Panc1 (cell line): ENCODE measurements at regions not wholly inside any gene's neighbourhood (a gene's known extent, or its start where the extent isn't known, plus 50 kb on each side); places are given as distances from the start of the nearest gene placed in this dataset.

Experiments
- ATAC-seq: fragments of 200-7000 bp; cut with Tn5 transposase; 2 replicates; pipeline ENCODE4 v1.9.1; 2020; ENCODE audit warnings: mild to moderate bottlenecking, moderate library complexity
- BruUV-seq: library from RNA; stranded (reverse); fragments of 400-500 nt; replicated peaks from 2 replicates; lab custom pipeline; 2021; lab: Mats Ljungman, UMichigan
- CTCF ChIA-PET: fragments of 300-600 bp; sonication (Branson Sonifier 250); formaldehyde crosslinking; loops from one replicate; lab custom pipeline; 2022; ENCODE audit warnings: antibody characterized with exemption; lab: Charles Lee
- POLR2A ChIA-PET: fragments of 300-600 bp; sonication (Branson Sonifier 250); formaldehyde crosslinking; loops from one replicate; lab custom pipeline; 2022; ENCODE audit warnings: antibody characterized with exemption; lab: Charles Lee
- DNase-seq: peaks from one replicate; pipeline ENCODE4 v3.0.0-alpha.2; 2010; ENCODE audit warnings: low read depth, low spot score
- H3K27ac ChIP-seq: 2 replicates; pipeline ENCODE4 v1.5.1; 2011; ENCODE audit warnings: mild to moderate bottlenecking, low read length, inconsistent platforms
- H3K27me3 ChIP-seq: fragments of 200-500 bp; sonication (Bioruptor generic); 2 replicates; pipeline ENCODE4 v1.6.0; 2014; ENCODE audit warnings: low read length, inconsistent platforms; ENCODE audit not compliant: control insufficient read depth, insufficient read depth
- H3K36me3 ChIP-seq: fragments of 200-500 bp; sonication (Bioruptor generic); 2 replicates; pipeline ENCODE4 v1.5.1; 2014; ENCODE audit warnings: inconsistent platforms, mild to moderate bottlenecking, low read length, moderate library complexity; ENCODE audit not compliant: control insufficient read depth, insufficient read depth
- H3K4me1 ChIP-seq: 2 replicates; pipeline ENCODE4 v1.5.1; 2011; ENCODE audit warnings: inconsistent platforms, mild to moderate bottlenecking, low read length, moderate library complexity; ENCODE audit not compliant: control insufficient read depth, insufficient read depth
- H3K4me3 ChIP-seq, 2 experiments: 2 replicates each; pipeline ENCODE4 v1.5.1; 2011 to 2012; ENCODE audit warnings: low read depth in 2 of 2, low read length in 2 of 2, mild to moderate bottlenecking in 2 of 2, inconsistent platforms in 1 of 2, moderate library complexity in 1 of 2
- H3K9me3 ChIP-seq: fragments of 200-500 bp; sonication (Bioruptor generic); 2 replicates; pipeline ENCODE4 v1.5.1; 2014; ENCODE audit warnings: low read depth, mild to moderate bottlenecking, inconsistent platforms, low read length, moderate library complexity; ENCODE audit not compliant: control insufficient read depth, insufficient read depth
- CTCF ChIP-seq: fragments of 450-650 bp; IDR thresholded peaks from 2 replicates; pipeline ENCODE4 v1.5.1; 2017; ENCODE audit warnings: mild to moderate bottlenecking
- POLR2AphosphoS5 ChIP-seq: IDR thresholded peaks from 2 replicates; pipeline ENCODE4 v1.6.1; 2012; ENCODE audit warnings: mild to moderate bottlenecking, low read depth, low read length, moderate library complexity
- REST ChIP-seq, 2 experiments: IDR thresholded peaks; 2 replicates each; pipeline ENCODE4 v1.6.1; 2011 to 2012; ENCODE audit warnings: low read depth in 2 of 2, control low read depth in 1 of 2, low read length in 1 of 2, mild to moderate bottlenecking in 1 of 2, moderate library complexity in 1 of 2; ENCODE audit not compliant: insufficient read depth in 1 of 2
- SIN3A ChIP-seq: IDR thresholded peaks from 2 replicates; pipeline ENCODE4 v1.6.1; 2012; ENCODE audit warnings: low read depth, mild to moderate bottlenecking, low read length, moderate library complexity, borderline replicate concordance; ENCODE audit not compliant: insufficient read depth
- TCF7L2 ChIP-seq: IDR thresholded peaks from 2 replicates; pipeline ENCODE4 v1.6.1; 2011; ENCODE audit warnings: mild to moderate bottlenecking, low read depth, low read length, inconsistent platforms
- in situ Hi-C: cut with HindIII; loops from 2 replicates; pipeline ENCODE4 v1.10.0; 2016; ENCODE audit warnings: low sequenced_read_pairs, low pct_unique_long_range_greater_than_20kb
- intact Hi-C: fragments of 100-400 bp; cut with micrococcal nuclease; formaldehyde crosslinking; loops from one replicate; pipeline ENCODE4 v1.10.0; 2022; ENCODE audit not compliant: unreplicated experiment

GRCh38 chr15:79380755-79381497 is 51.2 kb upstream of the MINAR1 start:
- Histone ChIP-seq H3K9me3 (no peaks in the 10 kb centered on the region), H3K36me3 (no peaks in the 10 kb centered on the region; the same call in 1 of the 2 replicates), H3K27ac (no peak overlapping the region), H3K4me3 (no peak overlapping the region), H3K4me1 (no peaks in the 10 kb centered on the region), H3K27me3 (no peaks in the 10 kb centered on the region)
- POLR2A ChIA-PET = no interaction called here
- in situ Hi-C loops (no loop called here), intact Hi-C loops (loop anchor here (1.0 to 5.0 kb wide), 2 partner anchors 215 to 471 kb away; no protein-coding TSS in a partner anchor)
- CTCF ChIA-PET = interaction anchor here (0.5 to 5.3 kb wide), 8 partner anchors 29 to 473 kb away, joined by 3 to 63 read pairs (median 6); partner anchors contain the start of gene TMED3
- BruUV-seq = no TSS peak
- TF ChIP-seq CTCF (peak; percentile 90), POLR2AphosphoS5 (no peak)
- DNase-seq (peak; percentile 66), ATAC-seq (peak; percentile 99)

- DNase-seq (no peak), ATAC-seq (no peak; the same call in 1 of the 2 replicates)
- Histone ChIP-seq H3K36me3 (no peaks in the 10 kb centered on the region; the same call in 1 of the 2 replicates), H3K27ac (no peak overlapping the region), H3K27me3 (no peaks in the 10 kb centered on the region), H3K4me1 (no peaks in the 10 kb centered on the region), H3K4me3 (no peak overlapping the region), H3K9me3 (no peaks in the 10 kb centered on the region)
- TF ChIP-seq POLR2AphosphoS5 (no peak), TCF7L2 (no peak), REST (IDR thresholded peaks at IDR 0.05; ENCODE audit: insufficient read depth in 1 of 2, low read depth in 2 of 2, low read length in 1 of 2) (no peak), CTCF (no peak), SIN3A (no peak)
- in situ Hi-C loops (no loop called here), intact Hi-C loops (loop anchor here (1.0 to 5.0 kb wide), 2 partner anchors 215 to 471 kb away; no protein-coding TSS in a partner anchor)
- no TSS peak for BruUV-seq
- POLR2A ChIA-PET = no interaction called here
- CTCF ChIA-PET = interaction anchor here (0.5 to 5.3 kb wide), 5 partner anchors 30 to 472 kb away, joined by 3 to 63 read pairs (median 13); no protein-coding TSS in a partner anchor
Measured at GRCh38 chr15:79381593-79381992, 50.5 kb upstream of the MINAR1 start.
